ENCODE measurements at regions not wholly inside any gene's neighbourhood (a gene's known extent, or its start where the extent isn't known, plus 50 kb on each side); places are given as distances from the start of the nearest gene placed in this dataset.

DNA sequence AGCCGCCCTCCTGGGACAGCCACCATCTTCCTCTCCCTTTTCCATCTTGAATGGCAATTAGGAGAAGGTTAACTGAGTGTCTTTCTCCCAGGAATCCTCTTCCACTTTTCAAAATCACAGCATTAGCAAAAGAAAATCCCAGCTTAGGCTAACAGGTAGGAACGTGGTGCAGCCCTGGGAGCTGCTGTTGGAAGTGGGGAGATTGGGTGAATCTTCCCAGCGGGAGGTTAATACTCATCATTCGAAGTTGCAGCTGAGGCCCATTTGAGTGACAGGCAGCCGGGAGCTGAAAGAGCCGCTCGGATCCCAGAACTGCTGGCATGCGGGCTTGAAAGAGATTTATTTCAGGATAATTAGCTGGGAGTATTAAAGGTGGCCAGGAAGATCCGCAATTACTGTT lies 306.0 kb downstream of the BCL11A start:
- TF ChIP-seq POLR2A (IDR thresholded peaks at IDR 0.05) = no peak
- TF ChIP-seq POLR2AphosphoS5 (IDR thresholded peaks at IDR 0.05) = no peak
